ENCODE measurements at regions not wholly inside any gene's neighbourhood (a gene's known extent, or its start where the extent isn't known, plus 50 kb on each side); places are given as distances from the start of the nearest gene placed in this dataset.

DNA sequence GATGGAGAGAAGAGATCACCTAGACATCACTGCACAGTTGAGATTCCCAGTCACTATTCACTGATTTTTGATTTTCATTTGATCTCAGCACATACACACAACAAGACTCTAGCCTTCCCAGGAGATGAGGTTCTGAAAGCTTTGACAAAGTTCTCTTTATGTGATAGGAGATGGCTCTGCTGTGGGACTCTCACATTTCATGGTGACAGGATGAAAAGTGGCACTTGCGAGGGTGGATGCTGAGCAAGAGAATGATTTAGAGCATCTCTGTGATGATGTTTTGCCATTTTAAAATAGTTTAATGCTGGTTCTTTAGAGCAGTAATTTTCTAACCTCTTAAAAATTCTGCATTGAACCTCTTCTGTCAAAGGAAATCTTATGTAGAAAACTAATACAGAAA is 113.3 kb upstream of the CA10 start:
- TF ChIP-seq, protein P1, sequence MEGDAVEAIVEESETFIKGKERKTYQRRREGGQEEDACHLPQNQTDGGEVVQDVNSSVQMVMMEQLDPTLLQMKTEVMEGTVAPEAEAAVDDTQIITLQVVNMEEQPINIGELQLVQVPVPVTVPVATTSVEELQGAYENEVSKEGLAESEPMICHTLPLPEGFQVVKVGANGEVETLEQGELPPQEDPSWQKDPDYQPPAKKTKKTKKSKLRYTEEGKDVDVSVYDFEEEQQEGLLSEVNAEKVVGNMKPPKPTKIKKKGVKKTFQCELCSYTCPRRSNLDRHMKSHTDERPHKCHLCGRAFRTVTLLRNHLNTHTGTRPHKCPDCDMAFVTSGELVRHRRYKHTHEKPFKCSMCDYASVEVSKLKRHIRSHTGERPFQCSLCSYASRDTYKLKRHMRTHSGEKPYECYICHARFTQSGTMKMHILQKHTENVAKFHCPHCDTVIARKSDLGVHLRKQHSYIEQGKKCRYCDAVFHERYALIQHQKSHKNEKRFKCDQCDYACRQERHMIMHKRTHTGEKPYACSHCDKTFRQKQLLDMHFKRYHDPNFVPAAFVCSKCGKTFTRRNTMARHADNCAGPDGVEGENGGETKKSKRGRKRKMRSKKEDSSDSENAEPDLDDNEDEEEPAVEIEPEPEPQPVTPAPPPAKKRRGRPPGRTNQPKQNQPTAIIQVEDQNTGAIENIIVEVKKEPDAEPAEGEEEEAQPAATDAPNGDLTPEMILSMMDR (IDR thresholded peaks at IDR 0.05; ENCODE audit: insufficient read depth, low read depth, low read length, missing control alignments), result no peak
- no peak overlapping the region for H3K4me3 ChIP-seq (ENCODE audit: low read length)
- DNase-seq (ENCODE audit: low read depth), result no peak

DNA sequence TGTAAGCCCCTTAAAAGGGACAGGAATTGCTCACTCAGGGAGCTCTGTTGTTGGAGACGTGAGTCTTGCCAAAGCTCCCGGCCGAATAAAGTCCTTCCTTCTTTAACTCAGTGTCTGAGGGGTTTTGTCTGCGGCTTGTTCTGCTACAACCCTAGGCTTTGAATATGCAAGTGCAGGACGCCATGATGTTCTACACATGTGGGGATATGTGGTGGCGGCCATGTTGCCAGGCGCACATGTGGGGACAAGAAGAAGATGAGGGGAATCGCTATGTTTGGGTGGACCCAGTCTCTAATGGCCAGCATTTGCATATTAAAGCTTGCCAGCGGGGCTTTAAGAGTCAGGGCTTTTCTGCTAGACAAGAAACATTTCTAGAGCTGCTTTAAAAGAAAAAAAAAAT is 96.8 kb upstream of the CA10 start:
- TF ChIP-seq, protein P1 (IDR thresholded peaks at IDR 0.05; ENCODE audit: insufficient read depth, low read depth, low read length, missing control alignments), result no peak
- no peak overlapping the region for H3K4me3 ChIP-seq (ENCODE audit: low read length)
- no peak for DNase-seq (ENCODE audit: low read depth)

GRCh38 chr17:52244689-52245088 is 86.2 kb upstream of the CA10 start:
- H3K4me3 ChIP-seq (ENCODE audit: low read length), result no peak overlapping the region

DNA sequence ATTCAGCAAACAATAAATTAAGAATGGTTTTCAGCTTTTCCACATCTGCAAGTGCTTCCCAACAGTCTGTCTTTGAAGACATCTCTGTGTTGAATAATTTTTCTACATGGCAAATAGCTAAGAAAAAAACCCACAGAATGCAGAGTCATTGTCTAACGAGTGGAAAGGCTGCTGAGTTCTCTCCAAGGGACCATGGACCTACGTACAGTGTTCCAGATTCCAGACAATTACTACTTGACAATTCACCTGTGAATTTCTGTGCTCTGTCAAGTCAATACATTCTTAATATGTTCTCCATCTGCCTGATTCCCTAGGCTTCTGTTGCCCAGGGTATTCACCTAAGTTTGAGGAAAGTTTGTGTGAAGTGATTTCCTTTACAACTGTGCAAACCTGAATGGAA is 83.8 kb upstream of the CA10 start:
- DNase-seq (ENCODE audit: low read depth), result no peak
- H3K4me3 ChIP-seq (ENCODE audit: low read length), result no peak overlapping the region
- TF ChIP-seq, protein P1 (IDR thresholded peaks at IDR 0.05; ENCODE audit: insufficient read depth, low read depth, low read length, missing control alignments), result no peak

More at GRCh38 chr17:52244689-52245088, 86.2 kb upstream of the CA10 start:
- DNase-seq (ENCODE audit: low read depth), result no peak
- TF ChIP-seq, protein P1 (IDR thresholded peaks at IDR 0.05; ENCODE audit: insufficient read depth, low read depth, low read length, missing control alignments), result no peak

- no peak overlapping the region for H3K4me3 ChIP-seq (ENCODE audit: low read length)
- TF ChIP-seq, protein P1 (IDR thresholded peaks at IDR 0.05; ENCODE audit: insufficient read depth, low read depth, low read length, missing control alignments), result no peak
- DNase-seq (ENCODE audit: low read depth), result peak; percentile 37
Observed at GRCh38 chr17:52237151-52237550, 78.6 kb upstream of the CA10 start.

GRCh38 chr17:52235516-52235915 is 77.0 kb upstream of the CA10 start:
- H3K4me3 ChIP-seq (ENCODE audit: low read length), result no peak overlapping the region
- DNase-seq (ENCODE audit: low read depth), result peak; percentile 3
- TF ChIP-seq, protein P1 (IDR thresholded peaks at IDR 0.05; ENCODE audit: insufficient read depth, low read depth, low read length, missing control alignments), result no peak

DNA sequence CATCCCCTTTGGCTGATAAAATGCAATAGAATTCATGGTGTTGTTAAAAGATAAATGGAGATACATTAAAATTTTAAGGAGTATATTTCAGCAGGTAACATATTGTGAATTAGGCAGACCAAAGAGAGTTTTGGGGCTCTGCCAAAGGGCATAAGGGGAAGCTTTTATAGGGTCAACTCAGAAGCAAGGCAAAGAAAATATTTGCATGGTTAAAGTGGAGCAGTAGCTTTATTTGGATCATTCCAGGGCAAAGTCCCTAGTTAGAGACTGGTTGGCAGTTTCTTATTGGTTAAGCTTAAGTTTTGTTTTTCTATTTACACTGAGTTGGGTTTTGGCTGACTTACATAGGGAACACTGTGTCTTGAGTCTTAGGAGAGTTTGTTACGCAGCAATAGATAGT is 75.1 kb upstream of the CA10 start:
- TF ChIP-seq, protein P1 (IDR thresholded peaks at IDR 0.05; ENCODE audit: insufficient read depth, low read depth, low read length, missing control alignments), result no peak
- DNase-seq (ENCODE audit: low read depth), result no peak
- no peak overlapping the region for H3K4me3 ChIP-seq (ENCODE audit: low read length)

Data from epithelial cell of esophagus (primary cell).